ENCODE measurements at regions not wholly inside any gene's neighbourhood (a gene's known extent, or its start where the extent isn't known, plus 50 kb on each side); places are given as distances from the start of the nearest gene placed in this dataset.

DNA sequence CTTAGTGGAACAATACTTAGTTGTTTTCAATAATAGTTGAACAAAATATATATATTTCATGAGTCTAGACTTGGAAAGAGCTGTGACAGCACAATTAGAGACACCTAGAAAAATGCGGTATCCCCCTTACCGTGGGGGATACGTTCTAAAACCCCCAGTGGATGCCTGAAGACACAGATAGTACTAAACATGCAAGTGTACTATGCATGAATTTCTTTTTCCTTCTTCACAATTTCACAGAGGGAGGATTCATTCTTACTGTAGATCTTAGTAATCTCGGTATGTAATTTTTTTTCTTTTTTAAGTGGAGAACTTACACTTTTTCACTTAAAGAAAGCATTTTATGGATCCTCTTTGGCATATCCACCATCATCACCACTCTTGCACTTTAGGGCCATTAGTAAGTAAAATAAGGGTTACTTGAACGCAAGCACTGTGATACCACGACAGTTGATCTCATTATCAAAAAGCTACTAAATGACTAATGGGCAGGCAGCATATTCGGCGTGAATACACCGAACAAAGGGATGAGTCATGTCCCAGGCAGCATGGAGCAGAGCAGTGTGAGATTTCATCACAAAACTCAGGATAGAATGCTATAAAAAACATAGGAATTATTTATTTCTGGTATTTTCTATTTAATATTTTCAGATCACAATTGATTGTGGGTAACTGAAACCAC lies 72.3 kb upstream of the ZNF280D start:
- H3K27me3 ChIP-seq: no peaks in the 10 kb centered on the region
- H3K4me3 ChIP-seq: no peak overlapping the region
- intact Hi-C loops (cut with DNase I; ENCODE audit: low total_unique reads): no loop called here
- H3K4me1 ChIP-seq: no peaks in the 10 kb centered on the region
- H3K36me3 ChIP-seq: no peaks in the 10 kb centered on the region
- no peak overlapping the region for H3K27ac ChIP-seq
- TF ChIP-seq, protein P1, sequence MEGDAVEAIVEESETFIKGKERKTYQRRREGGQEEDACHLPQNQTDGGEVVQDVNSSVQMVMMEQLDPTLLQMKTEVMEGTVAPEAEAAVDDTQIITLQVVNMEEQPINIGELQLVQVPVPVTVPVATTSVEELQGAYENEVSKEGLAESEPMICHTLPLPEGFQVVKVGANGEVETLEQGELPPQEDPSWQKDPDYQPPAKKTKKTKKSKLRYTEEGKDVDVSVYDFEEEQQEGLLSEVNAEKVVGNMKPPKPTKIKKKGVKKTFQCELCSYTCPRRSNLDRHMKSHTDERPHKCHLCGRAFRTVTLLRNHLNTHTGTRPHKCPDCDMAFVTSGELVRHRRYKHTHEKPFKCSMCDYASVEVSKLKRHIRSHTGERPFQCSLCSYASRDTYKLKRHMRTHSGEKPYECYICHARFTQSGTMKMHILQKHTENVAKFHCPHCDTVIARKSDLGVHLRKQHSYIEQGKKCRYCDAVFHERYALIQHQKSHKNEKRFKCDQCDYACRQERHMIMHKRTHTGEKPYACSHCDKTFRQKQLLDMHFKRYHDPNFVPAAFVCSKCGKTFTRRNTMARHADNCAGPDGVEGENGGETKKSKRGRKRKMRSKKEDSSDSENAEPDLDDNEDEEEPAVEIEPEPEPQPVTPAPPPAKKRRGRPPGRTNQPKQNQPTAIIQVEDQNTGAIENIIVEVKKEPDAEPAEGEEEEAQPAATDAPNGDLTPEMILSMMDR (IDR thresholded peaks at IDR 0.05): no peak
- DNase-seq: peak in 1 of 2 donors; percentile 50
- peaks cover 0 to 11% (median 10%) of the 10 kb centered on the region in 3 donors for H3K9me3 ChIP-seq

GRCh38 chr15:56804938-56805337 lies 71.6 kb upstream of the ZNF280D start:
- Histone ChIP-seq H3K9me3 (peaks cover 0 to 11% (median 10%) of the 10 kb centered on the region in 3 donors), H3K27me3 (no peaks in the 10 kb centered on the region), H3K4me3 (no peak overlapping the region), H3K27ac (no peak overlapping the region), H3K4me1 (no peaks in the 10 kb centered on the region), H3K36me3 (no peaks in the 10 kb centered on the region)
- intact Hi-C loops (cut with DNase I; ENCODE audit: low total_unique reads): no loop called here
- DNase-seq: no peak
- TF ChIP-seq, protein P1 (IDR thresholded peaks at IDR 0.05): no peak

DNA sequence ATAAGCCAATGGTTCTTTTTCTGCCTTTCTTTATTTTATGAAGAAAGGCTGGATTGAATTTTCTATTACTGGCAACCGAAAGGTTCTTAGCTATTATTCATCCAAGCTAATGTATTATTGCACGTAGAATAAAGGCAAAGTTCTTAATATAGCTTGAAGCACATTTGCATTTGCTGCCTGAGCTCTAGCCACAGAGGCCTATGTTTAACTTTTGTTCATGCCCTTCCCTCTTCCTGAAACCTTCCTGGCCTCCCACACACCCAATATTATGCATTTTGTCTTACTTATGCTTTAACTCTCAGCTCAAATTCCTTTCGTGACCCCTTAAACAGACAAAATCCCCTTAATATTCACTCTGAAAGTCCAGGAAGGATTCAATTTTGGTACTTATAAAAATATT lies 71.0 kb upstream of the ZNF280D start:
- no peaks in the 10 kb centered on the region for H3K36me3 ChIP-seq
- H3K4me3 ChIP-seq: no peak overlapping the region
- intact Hi-C loops (cut with DNase I; ENCODE audit: low total_unique reads): no loop called here
- TF ChIP-seq, protein P1 (IDR thresholded peaks at IDR 0.05): no peak
- peaks cover 0 to 11% (median 10%) of the 10 kb centered on the region in 3 donors for H3K9me3 ChIP-seq
- H3K27me3 ChIP-seq: no peaks in the 10 kb centered on the region
- H3K4me1 ChIP-seq: no peaks in the 10 kb centered on the region
- H3K27ac ChIP-seq: no peak overlapping the region
- no peak for DNase-seq

DNA sequence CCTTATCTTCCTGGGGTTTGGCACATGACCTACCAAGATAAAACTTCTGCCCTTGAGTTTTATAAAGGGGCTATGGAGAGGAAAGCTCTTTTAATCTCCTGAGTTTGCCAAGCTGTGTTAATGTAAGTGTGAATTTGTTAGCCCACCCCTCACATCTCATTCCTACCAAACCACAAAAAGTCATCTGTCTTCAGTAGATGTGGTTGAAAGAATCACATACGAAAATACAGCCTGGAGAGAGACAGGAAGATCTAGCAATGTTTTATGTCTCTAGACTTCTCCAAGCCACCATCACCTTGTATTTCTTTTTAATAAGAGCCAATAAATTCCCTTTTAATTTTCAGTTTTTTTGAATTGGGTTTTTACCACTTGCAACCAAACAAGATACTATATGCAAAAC lies 68.9 kb upstream of the ZNF280D start:
- no peak overlapping the region for H3K27ac ChIP-seq
- H3K27me3 ChIP-seq: no peaks in the 10 kb centered on the region
- H3K4me3 ChIP-seq: no peak overlapping the region
- no peak for DNase-seq
- intact Hi-C loops (cut with DNase I; ENCODE audit: low total_unique reads): no loop called here
- H3K36me3 ChIP-seq: no peaks in the 10 kb centered on the region
- H3K9me3 ChIP-seq: no peaks in the 10 kb centered on the region
- TF ChIP-seq, protein P1 (IDR thresholded peaks at IDR 0.05): no peak
- H3K4me1 ChIP-seq: no peaks in the 10 kb centered on the region

- intact Hi-C loops (cut with DNase I; ENCODE audit: low total_unique reads): no loop called here
- DNase-seq: no peak
- Histone ChIP-seq H3K27me3 (no peaks in the 10 kb centered on the region), H3K36me3 (no peaks in the 10 kb centered on the region), H3K4me3 (no peak overlapping the region), H3K4me1 (peaks cover 0 to 23% (median 16%) of the 10 kb centered on the region in 4 donors), H3K9me3 (no peaks in the 10 kb centered on the region), H3K27ac (no peak overlapping the region)
- TF ChIP-seq, protein P1 (IDR thresholded peaks at IDR 0.05): no peak
Observed at GRCh38 chr15:56798639-56799038, 65.3 kb upstream of the ZNF280D start.
